Uterus (tissue), 2 donors: ENCODE measurements at regions not wholly inside any gene's neighbourhood (a gene's known extent, or its start where the extent isn't known, plus 50 kb on each side); places are given as distances from the start of the nearest gene placed in this dataset.

ENCODE experiments used
- CTCF ChIP-seq, 4 experiments: fragments of 200-600 bp in 2 of 4; fragments of 450-650 bp in 2 of 4; sonication (generic) in 2 of 4; IDR thresholded peaks; one replicate each; pipeline ENCODE4 v1.5.1; 2016 to 2019; ENCODE audit warnings: antibody characterized with exemption in 4 of 4, mild to moderate bottlenecking in 2 of 4, moderate library complexity in 1 of 4
- POLR2A ChIP-seq, 2 donors: fragments of 450-650 bp; IDR thresholded peaks; one replicate each; pipeline ENCODE4 v1.6.1; 2016; ENCODE audit warnings: antibody characterized with exemption in 2 of 2, mild to moderate bottlenecking in 1 of 2, moderate library complexity in 1 of 2

GRCh38 chr11:95647355-95647754 lies 142.2 kb downstream of the FAM76B start:
- TF ChIP-seq CTCF (IDR thresholded peaks at IDR 0.05), result no peak
- no peak for TF ChIP-seq POLR2A (IDR thresholded peaks at IDR 0.05)
